SK-N-SH treated with all-trans-retinoic acid at 6 μM for 48 hours (cell line): ENCODE measurements at regions not wholly inside any gene's neighbourhood (a gene's known extent, or its start where the extent isn't known, plus 50 kb on each side); places are given as distances from the start of the nearest gene placed in this dataset.

Source experiments
- ATAC-seq: fragments of 200-7000 bp; cut with Tn5 transposase; 3 replicates; pipeline ENCODE4 v1.9.1; 2020; ENCODE audit warnings: mild to moderate bottlenecking, moderate library complexity
- ARNTL ChIP-seq: fragments of 450-650 bp; formaldehyde crosslinking; IDR thresholded peaks from 2 replicates; pipeline ENCODE4 v1.5.0; 2020; ENCODE audit warnings: low read depth, mild to moderate bottlenecking, moderate library complexity, borderline replicate concordance
- BACH2 ChIP-seq: fragments of 250-450 bp; sonication (Bioruptor Pico); IDR thresholded peaks from 2 replicates; pipeline ENCODE4 v1.9.0; 2021; ENCODE audit warnings: mild to moderate bottlenecking, borderline replicate concordance
- CSDC2 ChIP-seq: fragments of 250-450 bp; sonication (Bioruptor Pico); IDR thresholded peaks from 2 replicates; pipeline ENCODE4 v1.5.0; 2020; ENCODE audit warnings: mild to moderate bottlenecking, moderate library complexity
- ESRRG ChIP-seq: fragments of 250-450 bp; sonication (Bioruptor Pico); IDR thresholded peaks from 2 replicates; pipeline ENCODE4 v1.6.1; 2021; ENCODE audit warnings: mild to moderate bottlenecking
- GLIS3 ChIP-seq: fragments of 250-450 bp; sonication (Bioruptor Pico); IDR thresholded peaks from 2 replicates; pipeline ENCODE4 v1.5.0; 2020; ENCODE audit warnings: mild to moderate bottlenecking, moderate library complexity
- ISL1 ChIP-seq: fragments of 250-450 bp; sonication (Bioruptor Pico); IDR thresholded peaks from 2 replicates; pipeline ENCODE4 v2.1.2; 2022; ENCODE audit warnings: mild to moderate bottlenecking, moderate library complexity
- OSR1 ChIP-seq: fragments of 250-450 bp; sonication (Bioruptor Pico); IDR thresholded peaks from 2 replicates; pipeline ENCODE4 v1.8.0; 2022; ENCODE audit warnings: moderate library complexity, mild to moderate bottlenecking, inconsistent platforms
- PATZ1 ChIP-seq: fragments of 250-450 bp; sonication (Bioruptor Pico); IDR thresholded peaks from 2 replicates; pipeline ENCODE4 v1.8.0; 2020; ENCODE audit warnings: mild to moderate bottlenecking, moderate library complexity, borderline replicate concordance
- PPARA ChIP-seq: fragments of 250-450 bp; sonication (Bioruptor Pico); IDR thresholded peaks from 2 replicates; pipeline ENCODE4 v1.5.0; 2020; ENCODE audit warnings: mild to moderate bottlenecking, borderline replicate concordance
- RARB ChIP-seq: fragments of 250-450 bp; sonication (Bioruptor Pico); IDR thresholded peaks from 2 replicates; pipeline ENCODE4 v1.8.0; 2021; ENCODE audit warnings: mild to moderate bottlenecking, moderate library complexity
- SNAI2 ChIP-seq: fragments of 250-450 bp; sonication (Bioruptor Pico); IDR thresholded peaks from 2 replicates; pipeline ENCODE4 v1.5.0; 2020; ENCODE audit warnings: mild to moderate bottlenecking, moderate library complexity
- TCF4 ChIP-seq: fragments of 250-450 bp; sonication (Bioruptor Pico); IDR thresholded peaks from 2 replicates; pipeline ENCODE4 v1.8.0; 2021; ENCODE audit warnings: mild to moderate bottlenecking, moderate library complexity, borderline replicate concordance
- TSHZ2 ChIP-seq: fragments of 250-450 bp; sonication (Bioruptor Pico); IDR thresholded peaks from 2 replicates; pipeline ENCODE4 v1.5.0; 2020; ENCODE audit warnings: mild to moderate bottlenecking, moderate library complexity
- ZC3H10 ChIP-seq: fragments of 250-450 bp; sonication (Bioruptor Pico); IDR thresholded peaks from 2 replicates; pipeline ENCODE4 v1.5.1; 2021; ENCODE audit warnings: mild to moderate bottlenecking, moderate library complexity
- ZFP3 ChIP-seq: fragments of 250-450 bp; sonication (Bioruptor Pico); IDR thresholded peaks from 2 replicates; pipeline ENCODE4 v1.5.0; 2020; ENCODE audit warnings: mild to moderate bottlenecking, moderate library complexity
- ZFP30 ChIP-seq: fragments of 450-650 bp; formaldehyde crosslinking; IDR thresholded peaks from 2 replicates; pipeline ENCODE4 v1.5.0; 2022; ENCODE audit warnings: mild to moderate bottlenecking, moderate library complexity
- ZNF70 ChIP-seq: fragments of 450-650 bp; formaldehyde crosslinking; IDR thresholded peaks from 2 replicates; pipeline ENCODE4 v1.5.0; 2020; ENCODE audit warnings: mild to moderate bottlenecking, moderate library complexity
- ZNF8 ChIP-seq: fragments of 450-650 bp; formaldehyde crosslinking; IDR thresholded peaks from 2 replicates; pipeline ENCODE4 v1.5.0; 2020; ENCODE audit warnings: mild to moderate bottlenecking, moderate library complexity
- TF ChIP-seq, protein P1 (sequence below): fragments of 250-450 bp; sonication (Bioruptor Pico); IDR thresholded peaks from 2 replicates; pipeline ENCODE4 v1.5.1; 2020; ENCODE audit warnings: low read depth, mild to moderate bottlenecking, moderate library complexity
- TF ChIP-seq, protein P2 (sequence below): fragments of 250-450 bp; sonication (Bioruptor Pico); IDR thresholded peaks from 2 replicates; pipeline ENCODE4 v1.8.0; 2021; ENCODE audit warnings: low read depth, mild to moderate bottlenecking, moderate library complexity, borderline replicate concordance
- TF ChIP-seq, protein P3 (sequence below): fragments of 250-450 bp; sonication (Bioruptor Pico); IDR thresholded peaks from 2 replicates; pipeline ENCODE4 v1.5.1; 2021; ENCODE audit warnings: mild to moderate bottlenecking, moderate library complexity

GRCh38 chr9:89969881-89970639 is 365.2 kb downstream of the GADD45G start:
- no peak for TF ChIP-seq PPARA
- no peak for TF ChIP-seq SNAI2 (CRISPR knock-in tag)
- no peak for ATAC-seq

DNA sequence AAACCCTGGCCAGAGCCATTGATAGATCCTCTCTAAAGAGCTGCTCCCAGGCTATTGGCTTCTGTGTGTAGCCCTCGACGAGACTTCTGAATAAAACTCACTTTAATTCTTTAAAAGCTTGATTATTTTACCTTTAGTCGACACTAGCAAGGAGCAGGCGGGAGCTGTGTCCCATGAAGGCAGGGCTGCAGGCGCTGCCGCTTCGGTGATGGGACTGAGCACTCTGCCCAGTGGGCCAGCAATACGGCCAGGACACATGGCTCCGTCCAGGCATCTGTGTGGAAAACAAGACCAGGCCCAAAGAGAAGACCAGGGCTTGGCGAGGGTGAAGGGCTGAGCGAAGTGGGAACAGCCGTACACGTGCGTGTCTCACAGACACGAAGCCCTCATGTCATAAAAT is 365.9 kb downstream of the GADD45G start:
- TF ChIP-seq RARB (CRISPR knock-in tag), result no peak
- no peak for TF ChIP-seq ZC3H10 (CRISPR knock-in tag)
- TF ChIP-seq, protein P1, sequence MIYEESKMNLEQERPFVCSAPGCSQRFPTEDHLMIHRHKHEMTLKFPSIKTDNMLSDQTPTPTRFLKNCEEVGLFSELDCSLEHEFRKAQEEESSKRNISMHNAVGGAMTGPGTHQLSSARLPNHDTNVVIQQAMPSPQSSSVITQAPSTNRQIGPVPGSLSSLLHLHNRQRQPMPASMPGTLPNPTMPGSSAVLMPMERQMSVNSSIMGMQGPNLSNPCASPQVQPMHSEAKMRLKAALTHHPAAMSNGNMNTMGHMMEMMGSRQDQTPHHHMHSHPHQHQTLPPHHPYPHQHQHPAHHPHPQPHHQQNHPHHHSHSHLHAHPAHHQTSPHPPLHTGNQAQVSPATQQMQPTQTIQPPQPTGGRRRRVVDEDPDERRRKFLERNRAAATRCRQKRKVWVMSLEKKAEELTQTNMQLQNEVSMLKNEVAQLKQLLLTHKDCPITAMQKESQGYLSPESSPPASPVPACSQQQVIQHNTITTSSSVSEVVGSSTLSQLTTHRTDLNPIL (CRISPR knock-in tag), result no peak
- TF ChIP-seq, protein P2, sequence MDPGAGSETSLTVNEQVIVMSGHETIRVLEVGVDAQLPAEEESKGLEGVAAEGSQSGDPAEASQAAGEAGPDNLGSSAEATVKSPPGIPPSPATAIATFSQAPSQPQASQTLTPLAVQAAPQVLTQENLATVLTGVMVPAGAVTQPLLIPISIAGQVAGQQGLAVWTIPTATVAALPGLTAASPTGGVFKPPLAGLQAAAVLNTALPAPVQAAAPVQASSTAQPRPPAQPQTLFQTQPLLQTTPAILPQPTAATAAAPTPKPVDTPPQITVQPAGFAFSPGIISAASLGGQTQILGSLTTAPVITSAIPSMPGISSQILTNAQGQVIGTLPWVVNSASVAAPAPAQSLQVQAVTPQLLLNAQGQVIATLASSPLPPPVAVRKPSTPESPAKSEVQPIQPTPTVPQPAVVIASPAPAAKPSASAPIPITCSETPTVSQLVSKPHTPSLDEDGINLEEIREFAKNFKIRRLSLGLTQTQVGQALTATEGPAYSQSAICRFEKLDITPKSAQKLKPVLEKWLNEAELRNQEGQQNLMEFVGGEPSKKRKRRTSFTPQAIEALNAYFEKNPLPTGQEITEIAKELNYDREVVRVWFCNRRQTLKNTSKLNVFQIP, result no peak
- no peak for TF ChIP-seq ZFP30 (CRISPR knock-in tag)
- no peak for TF ChIP-seq PATZ1 (CRISPR knock-in tag)
- no peak for TF ChIP-seq CSDC2
- TF ChIP-seq ZFP3 (CRISPR knock-in tag), result no peak
- TF ChIP-seq SNAI2 (CRISPR knock-in tag), result no peak
- no peak for TF ChIP-seq ARNTL (CRISPR knock-in tag)
- no peak for TF ChIP-seq TSHZ2 (CRISPR knock-in tag)
- no peak for TF ChIP-seq TCF4 (CRISPR knock-in tag)
- TF ChIP-seq ESRRG (CRISPR knock-in tag), result no peak
- no peak for TF ChIP-seq BACH2
- no peak for TF ChIP-seq ISL1 (CRISPR knock-in tag)
- no peak for TF ChIP-seq ZNF70 (CRISPR knock-in tag)
- no peak for TF ChIP-seq GLIS3
- TF ChIP-seq, all 23 proteins: peak for 0
- ATAC-seq, result no peak

DNA sequence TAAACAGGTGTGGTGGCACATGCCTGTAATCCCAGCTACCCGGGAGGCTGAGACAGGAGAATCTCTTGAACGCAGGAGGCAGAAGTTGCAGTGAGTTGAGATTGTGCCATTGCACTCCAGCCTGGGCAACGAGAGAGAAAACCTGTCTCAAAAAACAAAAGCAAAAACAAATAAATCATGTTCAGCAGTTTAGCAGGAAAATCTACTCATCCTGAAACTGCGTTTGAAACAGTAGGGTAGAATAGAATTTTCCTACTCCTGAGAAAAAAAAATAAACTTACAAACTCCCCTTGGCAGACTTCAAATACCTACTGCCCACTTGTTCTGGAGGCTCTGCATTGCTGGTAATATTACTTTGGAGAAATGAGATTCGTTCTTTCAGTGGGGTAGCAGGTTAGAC is 367.7 kb downstream of the GADD45G start:
- TF ChIP-seq ESRRG (CRISPR knock-in tag) (no peak), GLIS3 (no peak), TCF4 (CRISPR knock-in tag) (no peak), RARB (CRISPR knock-in tag) (no peak), ZC3H10 (CRISPR knock-in tag) (no peak), BACH2 (no peak), SNAI2 (CRISPR knock-in tag) (no peak), ZFP3 (CRISPR knock-in tag) (no peak), ISL1 (CRISPR knock-in tag) (no peak), PPARA (no peak)
- no peak for ATAC-seq

DNA sequence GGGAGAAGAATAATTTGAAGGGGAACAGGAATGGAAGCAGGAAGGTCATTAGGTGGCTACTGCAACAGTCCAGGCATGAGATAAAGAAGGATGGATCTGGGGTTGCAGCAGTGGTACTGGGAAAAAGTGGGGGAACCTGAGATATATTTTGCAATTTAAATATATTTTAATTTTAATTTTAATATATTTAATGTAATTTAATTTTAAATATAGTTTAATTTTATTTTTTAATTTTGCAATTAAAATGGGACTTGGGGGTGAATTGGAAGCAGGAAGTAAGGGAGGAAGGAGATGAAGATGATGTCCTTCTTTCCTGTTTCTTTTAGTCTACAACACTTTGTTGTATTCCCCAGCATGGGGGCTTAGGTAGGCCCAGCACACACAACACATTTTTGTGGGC is 369.8 kb downstream of the GADD45G start:
- no peak for ATAC-seq
- TF ChIP-seq PATZ1 (CRISPR knock-in tag), result no peak
- no peak for TF ChIP-seq ESRRG (CRISPR knock-in tag)
- no peak for TF ChIP-seq ZFP30 (CRISPR knock-in tag)
- TF ChIP-seq, protein P3, sequence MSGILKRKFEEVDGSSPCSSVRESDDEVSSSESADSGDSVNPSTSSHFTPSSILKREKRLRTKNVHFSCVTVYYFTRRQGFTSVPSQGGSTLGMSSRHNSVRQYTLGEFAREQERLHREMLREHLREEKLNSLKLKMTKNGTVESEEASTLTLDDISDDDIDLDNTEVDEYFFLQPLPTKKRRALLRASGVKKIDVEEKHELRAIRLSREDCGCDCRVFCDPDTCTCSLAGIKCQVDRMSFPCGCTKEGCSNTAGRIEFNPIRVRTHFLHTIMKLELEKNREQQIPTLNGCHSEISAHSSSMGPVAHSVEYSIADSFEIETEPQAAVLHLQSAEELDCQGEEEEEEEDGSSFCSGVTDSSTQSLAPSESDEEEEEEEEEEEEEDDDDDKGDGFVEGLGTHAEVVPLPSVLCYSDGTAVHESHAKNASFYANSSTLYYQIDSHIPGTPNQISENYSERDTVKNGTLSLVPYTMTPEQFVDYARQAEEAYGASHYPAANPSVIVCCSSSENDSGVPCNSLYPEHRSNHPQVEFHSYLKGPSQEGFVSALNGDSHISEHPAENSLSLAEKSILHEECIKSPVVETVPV (CRISPR knock-in tag), result no peak
- no peak for TF ChIP-seq ZNF8 (CRISPR knock-in tag)
- TF ChIP-seq OSR1, result no peak
- TF ChIP-seq RARB (CRISPR knock-in tag), result no peak
- TF ChIP-seq SNAI2 (CRISPR knock-in tag), result no peak
- TF ChIP-seq, protein P1 (CRISPR knock-in tag), result no peak
